Myocyte (in vitro differentiated cells): ENCODE measurements at regions not wholly inside any gene's neighbourhood (a gene's known extent, or its start where the extent isn't known, plus 50 kb on each side); places are given as distances from the start of the nearest gene placed in this dataset.
"Not testable (repeated sequence)": the region's sequence is repeated elsewhere in the genome, so short reads cannot be mapped to it uniquely, and the experiment has no call there.

ENCODE experiments used
- DNase-seq: peaks from one replicate; pipeline ENCODE4 v3.0.0-alpha.2; 2012; ENCODE audit warnings: low read depth

DNA sequence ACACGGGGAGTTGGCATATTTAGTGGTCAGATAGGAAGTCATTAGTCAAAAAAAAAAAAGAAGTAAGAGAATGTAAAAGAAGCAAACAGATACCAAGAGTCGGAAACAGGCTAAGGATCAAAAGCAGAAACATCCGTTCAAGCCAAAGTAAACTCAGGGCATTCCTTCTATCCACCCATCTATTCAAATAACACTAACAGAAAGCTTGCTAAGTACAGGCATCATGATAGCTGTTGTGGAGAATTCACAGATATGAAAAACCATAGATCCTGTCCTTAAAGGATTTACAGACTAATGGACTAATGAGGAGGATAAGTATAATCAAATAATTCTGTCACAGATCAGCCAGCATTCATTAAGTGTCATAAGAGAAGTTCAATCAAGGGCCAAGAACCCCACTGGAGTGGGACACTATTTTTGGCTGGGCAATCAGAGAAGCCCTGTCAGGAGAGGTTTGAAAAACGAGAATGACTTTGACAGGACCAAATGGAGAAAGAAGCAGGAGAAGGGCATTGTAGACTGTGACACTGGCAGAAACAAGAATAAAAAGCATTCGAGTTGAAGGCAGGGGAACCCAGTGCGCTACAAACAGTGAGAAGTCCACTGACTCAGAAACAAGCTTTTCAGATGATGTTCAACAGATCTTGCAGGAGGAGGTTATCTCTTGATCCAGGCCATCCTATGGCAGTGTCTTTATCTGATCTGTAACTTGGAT, 154.2 kb upstream of the TSLP start:
- DNase-seq, result no peak

DNA sequence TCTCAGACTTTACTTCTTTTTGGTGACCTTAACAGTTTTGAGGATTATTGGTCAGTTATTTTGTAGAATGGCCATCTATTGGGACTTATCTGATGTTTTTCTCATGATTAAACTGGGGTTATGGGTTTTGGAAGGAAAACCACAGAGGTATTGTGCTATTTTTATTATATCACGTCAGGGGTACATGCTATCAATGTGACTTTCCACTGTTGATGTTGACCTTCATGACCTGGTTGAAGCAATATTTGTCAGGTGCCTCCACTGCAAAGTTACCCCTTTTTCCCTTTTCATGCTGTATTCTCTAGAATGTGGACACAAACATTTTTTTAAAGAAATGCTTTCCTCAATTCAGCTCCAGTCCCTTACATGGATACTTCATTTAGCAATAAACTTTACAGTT, 152.8 kb upstream of the TSLP start:
- DNase-seq, result no peak

DNA sequence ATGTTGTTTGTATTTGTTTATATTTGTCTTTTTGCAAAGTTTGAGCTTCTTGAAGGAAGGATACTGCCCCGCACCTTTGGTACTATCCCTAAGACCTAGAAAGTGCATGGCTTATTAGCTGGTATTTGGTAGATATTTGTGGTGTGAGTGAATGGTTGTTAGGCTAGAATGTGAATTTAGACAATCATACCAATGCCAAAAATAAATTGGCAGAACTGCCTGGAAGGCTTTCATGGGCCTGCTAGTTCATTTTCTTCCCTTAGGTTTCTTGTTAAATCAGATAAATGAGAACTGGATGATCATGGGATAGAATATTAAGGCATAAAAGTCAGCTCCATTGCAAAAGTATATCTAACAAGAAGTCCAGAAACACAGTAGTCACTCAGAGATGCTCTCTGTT, 147.5 kb upstream of the TSLP start:
- no peak for DNase-seq

DNA sequence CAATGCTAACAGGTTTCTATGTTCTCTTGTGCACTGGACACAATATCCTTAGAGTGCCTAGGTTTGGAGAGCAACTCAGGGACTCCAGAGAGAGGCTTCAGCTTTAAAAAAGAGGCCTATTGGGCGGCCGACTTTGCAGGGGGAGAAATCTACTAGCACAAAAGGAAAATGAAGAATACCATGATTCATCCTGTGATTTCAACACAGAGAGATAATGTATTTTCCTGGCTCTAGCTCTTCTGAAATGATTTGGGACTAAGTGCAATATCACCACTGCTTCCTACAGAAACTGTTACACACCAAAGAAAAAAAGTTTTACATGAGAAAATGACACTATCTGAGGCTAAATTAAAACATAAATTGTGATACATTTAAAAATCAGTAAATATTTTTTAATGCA, 146.1 kb upstream of the TSLP start:
- no peak for DNase-seq

- DNase-seq, result no peak
Observed at GRCh38 chr5:110925916-110926315, 145.6 kb upstream of the TSLP start.

DNA sequence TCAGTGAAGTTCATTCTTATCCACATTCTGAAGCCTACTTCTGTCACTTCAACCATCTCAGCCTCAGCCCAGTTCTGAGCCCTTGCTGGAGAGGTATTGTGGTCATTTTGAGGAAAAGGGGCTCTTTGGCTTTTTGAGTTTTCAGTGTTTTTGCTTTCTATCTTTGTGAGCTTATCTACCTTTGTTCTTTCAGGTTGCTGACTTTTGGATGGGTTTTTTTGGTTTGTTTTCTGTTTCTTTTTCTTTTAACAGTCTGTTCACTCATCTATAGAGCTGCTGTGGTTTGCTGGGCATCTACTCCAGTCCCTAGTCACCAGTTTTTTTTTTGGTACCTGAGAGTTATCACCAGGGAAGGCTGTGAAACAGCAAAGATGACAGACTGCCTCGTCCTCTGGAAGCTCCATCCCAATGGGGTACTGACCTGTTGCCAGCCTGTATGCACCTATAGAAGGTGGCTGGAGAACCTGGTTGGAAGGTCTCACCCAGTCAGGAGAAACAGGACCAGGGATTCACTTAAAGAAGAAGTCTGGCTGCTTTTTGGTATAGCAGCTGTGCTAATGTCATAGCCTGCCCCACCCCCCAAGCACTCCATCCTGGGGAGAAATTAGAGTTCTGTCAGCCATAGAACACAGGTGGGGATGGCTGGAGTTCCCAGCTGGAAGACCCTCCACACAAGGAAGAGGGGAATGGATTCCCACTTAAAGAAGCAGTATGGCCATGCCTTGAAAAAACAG, 138.6 kb upstream of the TSLP start:
- no peak for DNase-seq

DNA sequence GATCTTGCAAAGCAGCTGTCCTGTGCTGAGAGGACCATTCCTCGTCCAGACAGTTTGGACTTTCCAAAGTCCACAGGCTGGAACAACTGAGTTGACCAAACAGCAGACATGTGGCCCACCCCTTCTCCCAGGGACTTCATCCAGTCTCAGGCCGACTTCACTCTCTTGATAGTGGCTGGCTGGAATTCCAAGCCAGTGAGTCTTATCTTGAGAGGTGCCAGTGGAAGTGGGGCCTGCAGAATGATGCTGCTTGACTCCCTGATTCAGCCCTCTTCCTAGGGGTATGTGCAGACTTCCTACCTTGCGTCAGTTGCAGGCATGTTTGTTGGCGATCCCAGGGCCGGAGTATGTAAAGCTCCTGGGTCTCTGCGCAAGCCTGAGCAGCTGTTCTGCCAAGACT, 131.4 kb upstream of the TSLP start:
- DNase-seq, result no peak

GRCh38 chr5:110945874-110946436, 125.6 kb upstream of the TSLP start:
- DNase-seq, result no peak

DNA sequence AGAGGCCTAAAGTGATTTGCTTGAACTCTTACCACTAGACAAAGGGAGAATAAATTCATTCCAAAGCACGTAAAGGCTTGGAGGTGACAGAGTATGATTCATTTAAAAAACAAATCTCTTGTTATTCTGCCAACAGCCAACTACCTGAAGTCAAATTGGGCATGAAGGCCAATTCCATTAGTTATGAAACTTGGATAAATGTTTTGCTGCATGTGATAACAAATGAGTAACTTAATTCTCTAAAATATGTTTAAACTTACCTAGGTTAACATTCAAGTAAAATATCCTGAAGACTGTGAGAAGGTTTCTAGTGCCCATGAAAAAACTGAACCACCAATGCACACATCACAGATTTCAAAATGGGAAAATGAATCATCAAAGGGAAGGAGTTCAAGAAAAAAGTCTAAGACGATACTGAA, 120.1 kb upstream of the TSLP start:
- no peak for DNase-seq

DNA sequence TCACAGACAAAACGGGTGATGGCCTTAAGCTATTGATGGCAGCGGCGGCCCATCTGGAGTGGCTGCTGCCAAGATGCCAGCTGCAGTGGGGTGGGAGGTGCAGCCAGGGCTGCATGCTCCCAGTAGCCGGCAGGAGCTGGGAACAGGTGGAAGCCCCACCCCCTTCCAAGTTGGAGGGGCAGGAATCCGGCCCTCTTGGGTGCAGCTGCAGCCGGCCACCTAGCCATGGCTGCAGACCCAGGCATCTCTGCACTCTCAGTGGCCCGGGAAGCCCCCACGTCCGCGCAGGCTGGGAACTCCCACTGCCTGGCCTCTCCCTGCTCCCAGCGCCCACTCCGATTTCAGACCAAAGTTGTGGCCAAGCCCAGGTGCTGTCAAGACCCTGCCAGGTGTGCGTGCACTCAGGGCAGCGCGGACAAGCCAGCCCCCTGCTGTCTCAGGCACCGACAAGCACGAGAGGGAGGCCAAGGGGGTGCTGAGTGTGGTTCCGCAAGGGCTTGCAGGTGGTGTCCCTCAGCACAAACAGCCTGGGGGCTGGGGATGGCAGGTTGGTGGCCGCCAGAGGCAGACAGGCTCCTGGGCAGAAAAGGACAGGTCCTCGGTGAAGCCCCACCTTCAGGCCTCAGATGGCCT, 115.1 kb upstream of the TSLP start:
- DNase-seq, result peak; percentile 28

DNA sequence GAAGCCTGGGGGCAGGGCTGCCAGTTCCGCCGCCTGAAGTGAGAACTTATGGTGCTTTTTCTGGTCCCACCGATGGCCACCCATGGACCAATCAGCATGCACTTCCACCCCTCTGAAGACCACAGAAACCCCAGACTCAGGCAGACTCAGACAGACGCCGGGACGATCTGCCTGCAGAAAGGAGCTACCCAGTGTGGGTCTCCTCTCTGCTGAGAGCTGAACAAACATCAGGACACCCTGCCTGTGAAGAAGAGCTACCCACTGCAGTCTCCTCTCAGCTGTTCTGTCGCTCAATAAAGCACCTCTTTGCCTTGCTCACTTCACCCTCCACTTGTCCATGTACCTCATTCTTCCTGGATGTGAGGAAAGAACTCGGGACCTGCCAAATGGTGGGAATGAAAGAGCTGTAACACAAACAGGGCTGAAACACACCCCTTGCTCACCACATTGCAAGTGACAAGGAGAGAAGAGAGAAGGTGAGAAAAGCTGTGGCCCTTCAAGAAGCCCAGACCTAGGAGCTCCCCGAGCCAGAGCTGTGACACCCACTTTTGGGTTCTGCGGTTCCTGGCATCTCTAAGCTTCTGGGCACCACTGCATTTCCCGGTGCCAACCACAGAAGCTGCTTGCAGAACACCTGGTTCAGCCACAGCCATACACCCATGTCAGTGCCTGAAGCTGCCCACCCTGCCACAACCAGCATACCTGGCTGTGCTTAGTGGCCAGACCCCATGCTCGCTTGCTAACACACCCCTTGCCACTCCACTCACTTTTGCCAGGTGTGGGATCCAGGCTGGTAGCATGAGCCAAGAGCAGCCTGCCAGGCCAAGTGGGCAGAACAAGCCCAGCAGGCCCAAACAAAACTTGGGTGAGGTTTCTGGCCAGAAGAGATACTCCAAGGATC, 114.3 kb upstream of the TSLP start:
- peak; percentile 46 for DNase-seq

- no peak for DNase-seq
Observed at GRCh38 chr5:110957934-110958333, 113.6 kb upstream of the TSLP start.

GRCh38 chr5:110963495-110963894, 108.0 kb upstream of the TSLP start:
- DNase-seq, result no peak

DNA sequence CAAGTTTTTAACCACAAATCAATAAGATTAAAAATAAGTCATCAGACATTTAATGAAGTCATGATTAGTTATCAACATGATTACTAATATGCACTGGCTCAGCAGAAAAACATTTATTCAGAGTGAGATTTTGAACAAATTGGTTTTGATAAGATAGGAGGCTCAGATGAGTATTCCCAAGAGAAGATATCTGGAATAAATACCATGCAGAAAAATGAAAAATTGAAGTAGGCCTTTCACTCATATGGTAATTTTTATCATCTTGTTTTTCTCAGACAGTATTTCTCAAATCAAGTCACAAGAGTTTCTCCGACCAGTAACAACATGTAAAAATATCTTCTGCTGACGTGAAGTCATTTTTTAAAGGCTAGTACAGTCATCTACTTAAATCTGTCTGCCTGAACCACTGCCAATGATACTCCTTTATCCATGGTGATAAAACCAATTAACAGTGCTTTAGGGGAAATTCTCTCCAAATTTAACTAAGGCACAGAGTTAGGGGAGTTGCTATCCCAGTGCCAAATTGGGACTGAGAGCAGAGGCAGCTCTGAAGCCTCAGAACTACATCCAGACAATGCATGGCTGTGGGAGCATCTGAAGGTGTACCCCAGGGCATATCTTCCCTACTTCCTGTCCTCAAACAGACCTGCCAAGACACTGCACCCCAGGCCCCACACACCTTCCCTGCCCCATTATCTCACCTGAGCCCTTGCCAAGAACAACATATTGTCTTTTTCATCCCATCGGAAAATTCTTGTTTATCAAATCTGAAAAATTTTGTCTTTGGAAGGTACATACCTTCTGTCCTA, 105.5 kb upstream of the TSLP start:
- DNase-seq, result peak; percentile 3

- no peak for DNase-seq
Observed at GRCh38 chr5:110968246-110969005, 103.1 kb upstream of the TSLP start.

DNA sequence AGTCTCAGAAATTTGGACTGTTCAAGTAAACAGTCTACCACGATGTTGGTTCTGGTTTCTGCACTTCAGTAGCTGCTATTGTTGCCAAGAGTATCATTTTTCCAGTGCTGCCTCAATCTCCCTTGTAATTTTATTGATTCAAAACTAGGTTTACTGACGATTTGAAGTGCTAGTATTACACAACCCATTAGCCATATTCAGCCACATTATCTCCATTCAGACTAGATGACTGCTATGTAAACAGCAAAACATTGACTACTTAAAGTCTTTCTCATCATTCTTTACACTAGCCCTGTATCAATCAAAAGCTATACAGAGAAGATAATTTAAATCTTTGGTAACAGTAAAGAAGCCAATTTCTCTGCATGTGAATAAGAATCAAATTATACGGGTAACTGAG, 102.0 kb upstream of the TSLP start:
- no peak for DNase-seq

DNA sequence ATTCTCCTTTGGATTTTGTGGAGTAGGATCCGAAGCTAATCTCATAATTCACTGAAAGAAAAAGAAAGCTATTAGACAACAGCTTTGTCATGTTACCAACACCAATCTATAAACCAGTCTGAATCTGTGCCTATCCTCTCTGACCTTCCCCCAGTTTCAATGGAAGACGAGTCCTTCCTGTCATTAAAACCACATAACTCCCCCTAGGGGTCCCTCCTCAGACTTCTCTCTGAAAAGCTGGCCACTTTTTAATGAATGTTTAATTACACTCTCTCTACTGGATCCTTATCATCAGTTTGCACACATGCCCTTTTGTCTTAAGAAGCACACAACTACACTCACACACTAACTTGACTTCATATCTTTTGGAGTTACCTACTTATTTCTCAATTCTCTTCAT, 98.0 kb upstream of the TSLP start:
- no peak for DNase-seq

- peak; percentile 22 for DNase-seq
Observed at GRCh38 chr5:110977915-110978314, 93.6 kb upstream of the TSLP start.

DNA sequence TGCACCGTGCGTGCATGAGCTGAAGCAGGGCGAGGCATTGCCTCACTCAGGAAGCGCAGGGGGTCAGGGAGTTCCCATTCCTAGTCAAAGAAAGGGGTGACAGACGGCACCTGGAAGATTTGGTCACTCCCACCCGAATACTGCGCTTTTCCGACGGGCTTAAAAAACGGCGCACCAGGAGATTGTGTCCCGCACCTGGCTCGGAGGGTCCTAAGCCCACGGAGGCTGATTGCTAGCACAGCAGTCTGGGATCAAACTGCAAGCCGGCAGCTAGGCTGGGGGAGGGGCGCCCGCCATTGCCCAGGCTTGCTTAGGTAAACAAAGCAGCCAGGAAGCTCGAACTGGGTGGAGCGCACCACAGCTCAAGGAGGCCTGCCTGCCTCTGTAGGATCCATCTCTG, 85.6 kb upstream of the TSLP start:
- not testable (repeated sequence) for DNase-seq

DNA sequence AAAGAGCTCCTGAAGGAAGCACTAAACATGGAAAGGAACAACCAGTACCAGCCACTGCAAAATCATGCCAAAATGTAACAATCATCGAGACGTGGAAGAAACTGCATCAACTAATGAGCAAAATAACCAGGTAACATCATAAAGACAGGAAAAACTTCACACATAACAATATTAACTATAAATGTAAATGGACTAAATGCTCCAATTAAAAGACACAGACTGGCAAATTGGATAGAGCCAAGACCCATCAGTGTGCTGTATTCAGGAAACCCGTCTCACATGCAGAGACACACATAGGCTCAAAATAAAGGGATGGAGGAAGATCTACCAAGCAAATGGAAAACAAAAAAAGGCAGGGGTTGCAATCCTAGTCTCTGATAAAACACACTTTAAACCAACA, 83.9 kb upstream of the TSLP start:
- not testable (repeated sequence) for DNase-seq
